ENCODE measurements at regions not wholly inside any gene's neighbourhood (a gene's known extent, or its start where the extent isn't known, plus 50 kb on each side); places are given as distances from the start of the nearest gene placed in this dataset.

DNA sequence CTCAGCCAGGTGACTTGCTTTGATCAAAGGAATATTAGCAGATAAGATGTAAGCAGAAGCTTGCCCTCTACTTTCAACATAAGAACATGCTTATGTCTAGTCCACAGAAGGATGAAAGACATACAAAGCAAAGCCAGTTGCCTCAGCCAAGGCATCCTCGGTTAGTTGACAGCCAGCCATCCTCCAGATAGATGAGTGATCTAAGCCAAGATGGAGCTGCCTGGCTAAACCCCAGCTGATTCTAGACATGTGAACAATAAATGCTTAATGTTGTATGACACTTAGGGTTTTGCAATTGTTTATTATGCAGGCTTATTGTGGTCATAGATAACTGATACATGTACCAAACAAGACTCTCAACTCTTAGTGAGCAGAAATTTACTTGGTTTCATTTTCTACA, 157.6 kb upstream of the TMTC2 start:
- TF ChIP-seq POLR2A (IDR thresholded peaks at IDR 0.05): no peak
- TF ChIP-seq, protein P1, sequence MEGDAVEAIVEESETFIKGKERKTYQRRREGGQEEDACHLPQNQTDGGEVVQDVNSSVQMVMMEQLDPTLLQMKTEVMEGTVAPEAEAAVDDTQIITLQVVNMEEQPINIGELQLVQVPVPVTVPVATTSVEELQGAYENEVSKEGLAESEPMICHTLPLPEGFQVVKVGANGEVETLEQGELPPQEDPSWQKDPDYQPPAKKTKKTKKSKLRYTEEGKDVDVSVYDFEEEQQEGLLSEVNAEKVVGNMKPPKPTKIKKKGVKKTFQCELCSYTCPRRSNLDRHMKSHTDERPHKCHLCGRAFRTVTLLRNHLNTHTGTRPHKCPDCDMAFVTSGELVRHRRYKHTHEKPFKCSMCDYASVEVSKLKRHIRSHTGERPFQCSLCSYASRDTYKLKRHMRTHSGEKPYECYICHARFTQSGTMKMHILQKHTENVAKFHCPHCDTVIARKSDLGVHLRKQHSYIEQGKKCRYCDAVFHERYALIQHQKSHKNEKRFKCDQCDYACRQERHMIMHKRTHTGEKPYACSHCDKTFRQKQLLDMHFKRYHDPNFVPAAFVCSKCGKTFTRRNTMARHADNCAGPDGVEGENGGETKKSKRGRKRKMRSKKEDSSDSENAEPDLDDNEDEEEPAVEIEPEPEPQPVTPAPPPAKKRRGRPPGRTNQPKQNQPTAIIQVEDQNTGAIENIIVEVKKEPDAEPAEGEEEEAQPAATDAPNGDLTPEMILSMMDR (IDR thresholded peaks at IDR 0.05 in 8 of 11, conservative IDR thresholded peaks at IDR 0.05 in 3 of 11): no peak
